GM19452 (cell line): ENCODE measurements at regions not wholly inside any gene's neighbourhood (a gene's known extent, or its start where the extent isn't known, plus 50 kb on each side); places are given as distances from the start of the nearest gene placed in this dataset.
A peak's percentile ranks its signal among the peaks of the same experiment; 100 is the strongest.
"Not testable (repeated sequence)": the region's sequence is repeated elsewhere in the genome, so short reads cannot be mapped to it uniquely, and the experiment has no call there.

Source experiments
- ATAC-seq: cut with Tn5 transposase; IDR thresholded peaks from one replicate; pipeline ENCODE4 v1.9.1; 2021; ENCODE audit not compliant: unreplicated experiment

DNA sequence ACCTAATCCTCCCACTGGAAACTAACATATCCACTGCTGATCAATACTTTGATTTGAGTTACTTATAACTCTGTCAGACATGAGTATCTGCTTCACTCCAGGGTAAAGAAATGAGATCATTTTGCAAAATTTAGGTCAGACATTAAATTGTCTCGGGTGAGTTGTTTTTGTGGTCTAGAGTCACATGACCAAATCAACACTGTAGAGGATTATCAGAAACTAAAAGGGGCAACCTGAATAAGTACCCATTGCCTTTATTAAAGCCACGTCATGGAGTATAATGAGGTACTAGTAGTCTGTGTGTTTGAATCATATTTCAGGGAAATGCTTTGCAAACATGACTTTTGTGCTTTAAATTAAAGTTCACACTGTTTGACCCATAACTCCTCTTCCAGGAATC, 107.7 kb upstream of the ADO start:
- no peak for ATAC-seq

DNA sequence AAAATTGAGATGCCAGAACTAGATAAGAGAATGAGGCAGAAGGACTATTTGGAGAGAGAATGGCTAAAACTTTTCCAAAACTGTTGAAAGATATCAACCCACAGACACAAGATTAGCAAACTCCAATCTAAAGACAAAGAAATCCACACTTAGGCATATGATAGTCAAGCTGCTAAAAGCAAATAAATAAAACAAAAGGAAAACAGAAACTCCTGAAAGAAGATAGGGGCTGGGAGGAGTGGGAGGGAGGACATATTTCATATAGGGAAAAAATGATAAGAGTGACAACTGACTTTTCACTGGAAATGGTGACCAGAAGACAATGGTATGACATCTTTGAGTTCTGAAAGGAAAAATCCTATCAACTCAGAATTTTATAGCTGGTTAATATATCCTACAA, 105.4 kb upstream of the ADO start:
- no peak for ATAC-seq

DNA sequence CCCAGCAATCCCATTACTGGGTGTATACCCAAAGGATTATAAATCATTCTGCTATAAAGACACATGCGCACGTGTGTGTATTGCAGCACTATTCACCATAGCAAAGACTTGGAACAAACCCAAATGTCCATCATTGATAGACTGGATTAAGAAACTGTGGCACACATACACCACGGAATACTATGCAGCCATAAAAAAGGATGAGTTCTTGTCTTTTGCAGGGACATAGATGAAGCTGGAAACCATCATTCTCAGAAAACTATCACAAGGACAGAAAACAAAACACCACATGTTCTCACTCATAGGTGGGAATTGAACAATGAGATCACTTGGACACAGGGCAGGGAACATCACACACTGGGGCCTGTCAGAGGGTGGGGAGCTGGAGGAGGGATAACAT, 100.4 kb upstream of the ADO start:
- ATAC-seq, result not testable (repeated sequence)

DNA sequence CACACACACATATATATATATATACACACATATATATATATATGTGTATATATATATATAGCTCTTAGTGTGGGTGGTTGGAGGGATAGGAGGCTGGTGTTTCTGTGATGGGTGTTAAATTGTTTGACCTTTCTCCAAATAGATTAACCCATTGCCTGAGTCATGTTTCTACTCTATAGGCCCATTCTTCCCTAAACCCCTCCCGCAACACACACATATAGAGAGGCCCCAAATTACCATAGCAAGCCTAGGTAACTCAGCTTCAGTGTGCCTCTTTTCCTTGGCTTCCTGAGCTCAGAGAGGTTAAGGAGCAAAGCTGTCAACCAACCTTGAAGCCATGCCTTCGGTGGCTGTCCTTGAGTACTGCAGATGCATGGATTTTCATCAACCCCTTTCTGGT, 98.7 kb upstream of the ADO start:
- no peak for ATAC-seq

DNA sequence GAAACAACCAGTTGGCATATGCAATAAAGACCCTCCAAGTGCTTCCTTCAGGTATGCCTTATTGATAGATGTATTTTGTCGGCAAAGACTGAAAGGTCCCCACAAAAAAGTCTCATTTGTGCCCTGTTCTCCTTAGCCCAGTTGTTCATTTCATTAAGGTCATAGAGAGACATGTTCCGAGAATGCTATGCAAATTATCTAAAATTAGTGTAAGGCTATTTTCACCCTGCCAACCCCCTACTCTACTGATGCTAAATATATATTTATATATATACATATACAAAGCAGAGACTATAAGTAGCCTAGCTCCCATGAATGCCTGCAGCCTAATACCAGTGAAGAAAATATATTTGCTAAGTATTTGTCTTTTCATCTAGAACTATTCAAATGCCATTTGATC, 96.7 kb upstream of the ADO start:
- peak; percentile 66 for ATAC-seq

DNA sequence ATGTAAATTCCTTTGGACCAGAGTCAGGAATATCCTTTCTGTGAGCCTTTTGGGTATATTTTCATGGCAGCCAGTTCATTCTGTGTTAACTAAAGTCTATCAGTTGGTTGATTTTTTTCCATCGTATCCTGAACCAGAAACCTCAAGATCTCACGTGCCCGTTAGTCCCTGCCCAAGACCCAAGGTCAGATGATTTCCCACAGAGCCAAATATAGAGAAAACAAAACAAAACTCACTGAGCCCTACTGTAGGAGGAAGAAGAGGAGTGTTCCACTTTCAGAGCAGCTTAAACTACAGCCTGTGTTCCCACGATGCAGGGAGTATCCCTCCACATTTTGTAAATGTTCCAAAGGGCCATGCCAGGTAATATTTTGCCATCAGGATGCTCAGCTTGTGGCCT, 96.0 kb upstream of the ADO start:
- ATAC-seq, result no peak

DNA sequence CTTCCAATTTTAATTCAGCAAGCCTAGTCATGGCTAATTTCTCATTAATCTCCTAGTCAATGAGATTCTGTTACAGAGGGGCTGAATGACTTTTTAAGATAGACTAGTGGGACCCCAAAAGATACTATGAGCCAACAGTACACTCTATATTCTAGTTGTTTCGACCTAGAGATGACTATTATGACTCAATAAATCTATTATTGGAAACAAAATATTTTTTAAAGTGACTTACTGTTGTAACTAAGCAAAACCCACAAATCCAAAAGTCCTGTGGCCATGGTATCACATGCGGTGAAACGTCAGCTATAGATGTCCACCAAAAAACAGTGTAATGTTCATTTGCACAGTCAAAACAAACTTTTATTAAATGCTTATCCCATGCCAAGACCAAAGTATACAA, 95.3 kb upstream of the ADO start:
- no peak for ATAC-seq

DNA sequence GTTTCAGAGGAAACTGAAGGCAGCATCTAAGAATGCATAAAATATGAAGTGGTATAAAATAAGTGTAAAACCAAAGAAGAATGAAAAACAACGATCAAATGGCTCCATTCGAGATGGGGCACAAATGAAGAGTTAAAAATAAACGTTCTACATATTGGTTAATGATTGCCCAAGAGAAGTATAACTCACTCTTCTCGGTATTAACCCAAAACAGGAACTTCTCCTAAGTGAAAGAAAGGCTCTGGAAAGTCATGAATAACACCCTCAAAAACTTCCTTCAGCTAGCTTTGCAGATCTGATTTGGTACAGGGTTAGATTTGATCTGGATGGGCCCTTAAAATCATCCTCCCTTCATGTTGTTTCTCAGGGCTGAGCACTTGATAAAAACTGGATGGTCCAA, 94.3 kb upstream of the ADO start:
- peak; percentile 53 for ATAC-seq

DNA sequence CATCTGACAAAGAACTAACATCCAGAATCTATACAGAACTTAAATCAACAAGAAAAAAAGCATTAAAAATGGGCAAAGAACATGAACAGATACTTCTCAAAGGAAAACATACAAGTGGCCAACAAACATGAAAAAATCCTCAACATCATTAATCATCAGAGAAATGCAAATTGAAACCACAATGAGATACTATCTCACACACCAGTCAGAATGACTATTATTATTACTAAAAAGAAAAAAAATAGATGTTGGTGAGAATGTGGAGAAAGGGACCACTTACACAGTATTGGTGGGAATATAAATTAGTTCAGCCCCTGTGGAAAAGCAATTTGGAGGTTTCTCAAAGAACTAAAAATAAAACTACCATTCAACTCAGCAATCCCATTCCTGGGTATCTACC, 89.1 kb upstream of the ADO start:
- no peak for ATAC-seq

DNA sequence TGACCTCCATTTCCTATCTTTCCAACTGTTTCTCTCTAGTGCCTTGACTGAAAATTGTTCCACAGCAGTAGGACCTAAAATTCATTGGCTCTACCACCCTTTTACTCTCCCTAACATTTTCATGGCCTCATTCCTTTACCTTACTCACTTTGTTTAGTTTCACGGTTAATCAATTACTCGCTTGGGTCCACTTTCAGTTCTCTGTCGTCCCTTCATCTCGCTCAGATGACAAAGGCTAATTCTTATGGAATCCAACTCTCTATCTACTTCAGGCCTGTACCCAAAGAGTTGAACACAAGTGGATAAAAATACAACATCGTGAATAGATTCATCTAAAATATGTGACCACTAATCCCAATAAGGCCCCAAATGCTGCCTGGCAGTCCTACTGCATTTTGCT, 85.9 kb upstream of the ADO start:
- ATAC-seq, result no peak

DNA sequence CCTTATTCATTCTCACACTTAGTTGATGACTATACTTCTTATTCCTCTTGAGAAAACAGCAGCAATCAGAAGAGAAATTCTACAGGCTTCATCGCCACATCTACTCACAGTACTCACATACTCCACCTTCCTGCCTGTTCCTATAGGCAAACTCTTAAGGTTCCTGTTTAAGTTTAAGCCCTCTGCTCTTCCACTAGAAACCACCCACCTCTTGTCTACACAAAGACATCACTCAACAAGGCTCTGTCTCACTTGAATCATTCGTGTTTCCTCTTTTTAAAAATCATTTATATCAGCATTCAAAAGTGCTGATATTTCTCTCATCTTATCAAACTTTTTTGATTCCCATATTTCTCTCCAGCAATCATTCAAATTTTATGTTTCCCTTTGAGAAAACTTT, 85.5 kb upstream of the ADO start:
- no peak for ATAC-seq

DNA sequence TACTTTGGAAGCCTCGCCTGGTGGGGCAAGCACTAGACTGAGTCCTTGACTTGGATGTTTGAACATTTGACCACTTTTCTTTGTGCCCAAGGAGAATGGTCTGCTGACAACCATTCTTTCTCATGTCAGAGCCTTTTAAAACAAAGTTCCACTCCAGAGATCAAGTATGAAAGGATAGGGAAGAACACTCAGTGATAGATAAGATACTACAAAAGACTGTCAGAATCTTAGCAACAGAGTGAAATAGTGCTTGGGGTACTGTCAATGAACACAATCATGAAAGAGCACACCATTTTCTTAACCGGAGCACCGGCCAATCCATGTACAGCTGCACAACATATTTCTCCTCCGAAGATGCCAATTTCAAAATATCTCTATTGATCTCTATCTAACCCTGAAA, 82.8 kb upstream of the ADO start:
- ATAC-seq, result no peak

DNA sequence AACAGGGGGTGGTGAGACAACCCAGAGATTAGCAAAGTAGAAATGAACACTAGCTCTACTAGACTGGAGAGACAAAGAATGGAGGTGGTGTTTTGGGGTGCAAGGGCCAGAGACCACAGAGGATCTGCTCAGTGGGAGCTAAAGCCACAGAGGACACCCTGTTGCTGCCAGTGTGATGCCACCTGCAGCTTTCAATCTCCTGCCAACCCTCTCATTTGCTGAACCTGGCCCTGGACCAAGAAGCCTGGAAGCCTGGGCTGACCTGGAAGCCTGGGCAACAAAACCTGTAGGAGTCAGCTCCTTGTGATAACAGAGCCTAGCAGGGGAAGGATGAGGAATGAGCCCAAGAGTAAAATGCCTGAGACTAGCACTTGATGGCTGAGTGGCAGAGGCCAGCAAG, 81.1 kb upstream of the ADO start:
- no peak for ATAC-seq

DNA sequence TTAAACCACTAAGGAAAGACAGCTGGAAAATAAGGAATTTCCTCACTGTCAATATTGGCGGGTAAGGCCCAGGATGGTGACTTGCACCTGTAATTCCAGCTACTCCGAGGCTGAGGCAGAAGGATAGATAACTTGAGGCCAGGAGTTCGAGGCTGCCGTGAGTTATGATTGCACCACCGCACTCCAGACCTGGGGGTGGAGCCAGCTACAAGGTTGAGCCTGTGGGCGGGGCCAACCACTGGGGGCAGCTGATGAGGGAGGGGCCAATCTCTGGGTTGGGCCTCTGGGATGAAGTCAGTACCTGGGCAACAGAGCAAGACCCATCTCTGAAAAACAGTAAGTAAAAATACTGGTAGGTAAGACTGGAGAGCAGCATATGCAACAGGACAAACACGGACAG, 80.1 kb upstream of the ADO start:
- no peak for ATAC-seq

DNA sequence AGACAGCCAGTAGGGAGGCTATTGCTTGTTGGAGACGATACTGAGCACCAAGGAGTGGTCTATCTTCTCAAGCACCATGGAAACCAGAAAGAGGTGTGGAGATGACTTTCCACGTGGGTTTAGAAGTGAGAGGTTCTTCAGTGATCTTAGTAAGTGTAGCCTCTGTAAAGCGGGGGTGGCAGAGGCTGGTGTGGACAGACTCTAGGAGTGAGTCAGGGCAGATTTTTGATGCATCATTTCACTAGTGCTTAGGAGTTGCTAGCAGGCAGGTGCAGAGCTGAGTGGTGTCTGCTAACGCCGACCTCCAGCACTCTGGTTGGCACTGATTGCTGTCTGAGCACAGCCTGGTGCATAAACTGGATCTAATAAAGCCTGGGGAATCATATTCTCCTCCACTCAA, 78.4 kb upstream of the ADO start:
- peak; percentile 94 for ATAC-seq

DNA sequence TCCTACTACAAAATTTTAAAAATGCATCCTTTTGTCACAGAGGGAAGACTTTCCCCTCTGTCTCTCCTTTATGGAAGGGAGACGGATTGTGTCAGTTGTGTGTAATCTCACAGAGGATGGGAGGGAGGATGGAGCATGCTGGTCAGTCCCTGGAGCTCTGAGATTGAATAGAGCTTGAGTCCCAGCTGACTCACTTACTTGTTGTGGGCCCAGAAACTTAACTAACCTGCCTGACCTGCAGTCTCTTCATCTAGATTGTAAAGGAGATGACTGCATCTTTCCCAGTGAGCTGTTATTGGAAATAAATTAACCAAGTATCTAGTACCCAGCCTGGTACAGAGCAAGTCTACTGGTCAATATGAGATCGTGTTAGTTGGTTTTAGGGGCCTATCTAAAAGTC, 77.9 kb upstream of the ADO start:
- ATAC-seq, result no peak

DNA sequence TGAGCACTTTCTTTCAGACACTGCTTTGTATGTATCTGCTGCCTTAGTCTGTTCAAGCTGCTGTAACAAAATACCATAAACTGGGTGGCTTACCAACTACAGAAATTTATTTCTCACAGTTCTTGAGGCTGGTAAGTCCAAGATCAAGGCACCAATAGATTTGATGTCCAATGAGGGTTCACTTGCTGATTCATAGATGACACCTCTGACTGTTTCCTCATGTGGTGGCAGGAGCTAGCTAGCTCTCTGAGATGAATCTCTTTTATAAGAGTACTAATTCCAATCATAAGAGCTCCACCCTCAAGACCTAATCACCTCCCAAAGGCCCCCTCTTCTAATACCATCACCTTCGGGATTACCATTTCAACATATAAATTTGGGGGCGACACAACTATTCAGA, 76.6 kb upstream of the ADO start:
- ATAC-seq, result no peak

DNA sequence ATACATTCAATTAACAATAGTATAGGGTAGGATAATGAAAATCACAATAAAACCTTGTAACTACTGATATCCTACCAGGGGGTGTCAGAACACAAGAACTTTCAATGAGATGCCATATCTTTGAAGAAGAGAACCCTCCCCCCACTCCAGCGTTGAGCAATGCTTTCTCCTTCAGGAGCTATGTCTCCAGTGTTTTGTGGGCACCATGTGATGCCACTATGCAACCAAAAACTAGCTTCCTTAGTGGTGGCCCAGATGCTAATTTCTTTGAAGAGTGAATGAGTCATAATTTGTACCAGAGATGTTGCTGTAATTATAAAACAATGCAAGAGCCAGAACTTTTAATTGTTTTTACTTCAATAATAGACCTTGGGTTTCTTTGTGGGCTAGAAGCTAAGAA, 76.0 kb upstream of the ADO start:
- no peak for ATAC-seq

DNA sequence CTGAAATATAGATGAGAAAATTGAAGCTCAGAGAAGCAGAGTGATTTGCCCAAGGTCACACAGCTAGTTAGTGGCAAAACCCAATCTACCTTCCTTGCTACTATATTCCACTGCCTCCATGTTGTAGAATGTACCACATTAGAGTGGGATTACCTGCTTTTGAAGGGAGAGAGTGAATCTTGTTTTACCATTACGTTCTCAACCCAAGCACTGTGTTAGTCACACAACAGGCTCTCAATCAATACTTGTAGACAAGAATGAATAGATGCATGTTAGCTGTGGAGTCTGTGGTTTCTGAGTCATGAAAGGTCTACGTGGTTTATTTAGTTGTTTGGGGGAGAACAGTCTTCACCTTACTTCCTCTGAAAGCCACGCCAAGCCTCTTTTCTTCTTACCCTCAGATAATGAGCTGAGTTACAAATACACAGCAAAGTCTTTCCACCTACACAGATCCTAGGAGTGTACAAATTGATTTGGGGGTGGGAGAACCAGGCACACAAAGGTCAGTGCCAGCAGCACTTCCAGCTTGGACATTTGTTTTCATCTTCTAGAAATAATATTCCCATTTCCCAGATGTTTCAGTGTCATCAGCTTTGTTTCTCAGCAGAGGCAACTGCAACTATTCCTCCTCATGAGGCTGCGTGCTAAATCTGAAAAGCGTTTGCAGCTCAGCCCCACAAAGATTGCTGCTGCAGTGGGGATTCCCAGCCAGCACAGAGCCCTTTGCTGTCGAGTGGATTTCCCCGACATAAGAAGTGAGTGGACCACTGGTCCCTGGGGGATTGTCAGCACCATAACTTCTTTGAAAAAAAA, 71.5 kb upstream of the ADO start:
- ATAC-seq, result peak; percentile 76

DNA sequence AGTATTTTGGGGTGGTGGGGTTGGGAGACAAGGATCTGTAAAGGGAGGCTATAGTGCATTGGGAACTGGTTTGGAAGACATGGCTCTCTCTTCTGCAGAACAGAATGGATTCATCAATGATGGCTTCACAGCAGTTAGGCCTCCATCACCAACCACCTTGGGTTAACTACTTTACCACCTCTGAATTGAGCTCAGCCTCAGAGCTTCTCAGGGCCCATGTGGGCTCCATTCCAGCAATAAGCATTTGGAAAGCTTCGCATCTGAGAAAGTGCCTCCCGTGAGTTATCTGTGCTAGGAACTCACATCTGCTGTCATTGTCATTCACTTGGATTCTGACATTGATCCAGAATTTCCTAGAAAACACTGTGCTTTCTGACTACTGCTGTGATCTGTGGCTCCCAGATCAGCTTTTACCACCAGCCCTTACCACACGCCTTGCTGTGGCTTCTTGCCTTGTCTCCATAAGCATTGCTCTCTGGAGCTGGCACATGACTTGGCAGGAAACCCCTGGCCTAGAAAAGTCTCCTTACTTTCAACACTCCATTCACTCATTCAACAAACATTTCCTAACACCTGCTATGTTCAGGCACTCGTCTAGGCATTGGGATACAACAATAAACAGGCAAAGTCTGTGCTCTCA, 70.7 kb upstream of the ADO start:
- ATAC-seq, result peak; percentile 6

DNA sequence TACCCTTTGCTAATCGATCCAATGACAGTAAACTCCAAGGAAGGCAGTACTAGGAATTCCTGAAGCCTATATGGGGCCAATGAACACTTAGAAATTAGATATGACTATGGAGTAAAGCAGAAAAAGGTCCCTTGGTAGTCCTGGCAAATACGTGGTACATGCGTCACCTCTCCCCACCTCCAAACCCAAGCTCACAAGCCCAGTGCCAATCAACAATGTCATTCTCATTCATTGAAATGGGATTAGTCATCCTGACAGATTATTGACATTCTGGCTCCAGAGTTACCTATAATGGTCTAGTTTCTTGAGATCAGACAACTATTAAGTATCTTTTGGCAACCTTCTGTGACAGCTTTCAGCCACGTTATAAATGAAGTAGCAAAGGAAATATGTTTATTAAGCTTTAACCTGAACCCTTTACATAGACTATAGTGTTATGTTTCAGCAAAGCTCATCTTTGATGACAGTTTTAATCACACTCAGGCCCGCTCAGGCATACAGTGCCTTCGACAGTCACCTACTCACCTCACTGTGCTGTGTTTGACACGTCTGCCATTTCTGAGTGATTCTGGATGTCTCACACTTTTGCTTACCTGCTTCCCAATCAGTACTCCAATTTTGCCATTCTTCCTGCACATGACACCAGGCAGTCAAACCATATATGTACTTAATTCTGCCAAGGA, 69.6 kb upstream of the ADO start:
- no peak for ATAC-seq

DNA sequence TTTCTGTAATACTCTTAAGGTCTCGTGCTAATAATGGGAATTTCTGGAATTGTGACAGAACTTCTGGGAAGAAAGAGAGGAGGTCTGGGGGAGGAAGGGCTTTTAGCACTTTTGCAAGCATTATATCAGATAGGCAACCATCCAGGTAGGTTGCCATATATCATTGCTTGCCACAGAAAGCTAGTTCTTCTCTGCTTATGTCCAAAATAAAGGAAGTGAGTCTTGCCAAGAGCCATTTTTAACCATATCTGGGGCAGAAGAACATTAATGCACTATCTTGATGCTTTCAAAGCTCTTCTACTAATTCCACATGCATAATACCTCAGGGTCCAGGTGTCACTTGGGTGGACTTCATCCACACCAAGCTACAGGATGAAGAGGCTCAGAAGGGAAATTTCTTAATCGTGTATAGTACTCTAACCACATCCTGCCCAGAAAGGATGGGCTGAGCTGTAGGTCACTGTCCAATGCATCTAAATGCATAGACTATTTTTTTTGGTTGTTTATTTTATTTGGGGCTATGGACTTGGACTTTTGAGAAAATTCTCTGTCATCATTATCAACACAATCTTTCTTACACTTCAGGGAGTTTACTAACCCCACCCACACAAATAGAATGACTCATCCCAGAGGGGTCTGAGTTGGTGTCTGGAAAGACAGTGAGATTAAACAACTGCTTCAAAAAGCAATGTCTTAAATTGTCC, 68.9 kb upstream of the ADO start:
- ATAC-seq, result peak; percentile 58
